Vagina (tissue), 2 donors: ENCODE measurements at regions not wholly inside any gene's neighbourhood (a gene's known extent, or its start where the extent isn't known, plus 50 kb on each side); places are given as distances from the start of the nearest gene placed in this dataset.

Experiments used
- POLR2A ChIP-seq, 2 donors: fragments of 450-650 bp; IDR thresholded peaks; one replicate each; pipeline ENCODE4 v1.6.1; 2017; ENCODE audit warnings: antibody characterized with exemption in 2 of 2, mild to moderate bottlenecking in 2 of 2, moderate library complexity in 2 of 2
- TF ChIP-seq, protein P1 (sequence below), 3 experiments: fragments of 450-650 bp in 2 of 3; fragments of 200-600 bp in 1 of 3; sonication (generic) in 1 of 3; IDR thresholded peaks; one replicate each; pipeline ENCODE4 v1.5.1; 2017 to 2019; ENCODE audit warnings: antibody characterized with exemption in 3 of 3, mild to moderate bottlenecking in 2 of 3, moderate library complexity in 2 of 3

DNA sequence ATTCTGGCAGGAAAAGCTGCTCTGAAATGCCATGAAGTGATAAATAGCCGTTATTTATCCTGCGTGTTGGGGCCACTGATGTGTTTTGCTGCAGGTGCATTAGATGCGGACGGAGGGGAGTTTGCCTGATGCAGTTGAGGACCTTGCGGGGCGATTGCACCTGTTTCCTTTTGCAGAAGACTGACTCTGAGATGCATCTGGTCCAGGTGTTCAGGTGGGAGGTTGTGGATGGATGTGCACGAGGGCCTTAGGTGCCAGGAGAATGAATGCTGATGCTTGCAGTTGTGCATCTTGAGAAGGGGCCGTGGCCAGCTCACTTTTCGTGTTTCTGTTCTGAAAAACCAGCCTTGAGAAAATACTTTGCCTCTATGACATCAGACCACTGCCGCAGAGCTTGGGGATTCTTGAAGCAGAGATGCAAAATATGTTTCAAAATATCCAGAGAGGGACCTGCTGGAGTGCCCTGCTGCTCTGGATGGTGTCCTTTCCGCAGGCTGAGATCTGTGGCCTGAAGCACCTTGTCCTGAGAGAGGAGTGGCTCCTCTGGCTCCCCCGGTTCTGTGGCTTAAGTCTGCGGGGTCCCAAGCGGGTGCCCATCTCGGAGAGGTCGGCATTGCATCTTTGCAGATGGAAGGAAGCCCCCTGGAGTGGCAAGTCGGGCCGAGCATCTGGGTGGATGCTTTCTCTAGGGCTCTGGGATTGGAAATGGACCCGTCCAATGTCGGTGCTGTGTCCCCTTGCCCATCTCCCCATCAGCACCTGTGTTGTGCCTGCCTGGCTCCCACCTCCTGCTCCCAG, 1031.1 kb downstream of the TBC1D22A start:
- no peak for TF ChIP-seq POLR2A (IDR thresholded peaks at IDR 0.05)
- TF ChIP-seq, protein P1, sequence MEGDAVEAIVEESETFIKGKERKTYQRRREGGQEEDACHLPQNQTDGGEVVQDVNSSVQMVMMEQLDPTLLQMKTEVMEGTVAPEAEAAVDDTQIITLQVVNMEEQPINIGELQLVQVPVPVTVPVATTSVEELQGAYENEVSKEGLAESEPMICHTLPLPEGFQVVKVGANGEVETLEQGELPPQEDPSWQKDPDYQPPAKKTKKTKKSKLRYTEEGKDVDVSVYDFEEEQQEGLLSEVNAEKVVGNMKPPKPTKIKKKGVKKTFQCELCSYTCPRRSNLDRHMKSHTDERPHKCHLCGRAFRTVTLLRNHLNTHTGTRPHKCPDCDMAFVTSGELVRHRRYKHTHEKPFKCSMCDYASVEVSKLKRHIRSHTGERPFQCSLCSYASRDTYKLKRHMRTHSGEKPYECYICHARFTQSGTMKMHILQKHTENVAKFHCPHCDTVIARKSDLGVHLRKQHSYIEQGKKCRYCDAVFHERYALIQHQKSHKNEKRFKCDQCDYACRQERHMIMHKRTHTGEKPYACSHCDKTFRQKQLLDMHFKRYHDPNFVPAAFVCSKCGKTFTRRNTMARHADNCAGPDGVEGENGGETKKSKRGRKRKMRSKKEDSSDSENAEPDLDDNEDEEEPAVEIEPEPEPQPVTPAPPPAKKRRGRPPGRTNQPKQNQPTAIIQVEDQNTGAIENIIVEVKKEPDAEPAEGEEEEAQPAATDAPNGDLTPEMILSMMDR (IDR thresholded peaks at IDR 0.05) = no peak
